Spleen (tissue), 11 donors: ENCODE measurements at regions not wholly inside any gene's neighbourhood (a gene's known extent, or its start where the extent isn't known, plus 50 kb on each side); places are given as distances from the start of the nearest gene placed in this dataset.

Experiments used
- DNase-seq: peaks from one replicate; pipeline ENCODE4 v3.0.0-alpha.2; 2020
- H3K27ac ChIP-seq, 8 donors: fragments of 200-600 bp; sonication (generic) in 7 of 8; 1 replicate in 4 of 8; 2 replicates in 4 of 8; pipeline versions ENCODE4 v1.5.0 to v1.8.0; 2016 to 2021; ENCODE audit warnings: inconsistent platforms in 4 of 8, mild to moderate bottlenecking in 4 of 8, moderate library complexity in 1 of 8
- H3K27me3 ChIP-seq, 7 donors: fragments of 200-600 bp; sonication (generic) in 6 of 7; replicated peaks in 1 of 7; 1 replicate in 4 of 7; 2 replicates in 3 of 7; pipeline versions ENCODE4 v1.5.0 to v1.8.0; 2016 to 2021; ENCODE audit warnings: inconsistent platforms in 3 of 7, mild to moderate bottlenecking in 1 of 7
- H3K36me3 ChIP-seq, 6 donors: fragments of 200-600 bp; sonication (generic) in 5 of 6; 1 replicate in 4 of 6; 2 replicates in 2 of 6; pipeline versions ENCODE4 v1.5.0 to v1.8.0; 2016 to 2021; ENCODE audit warnings: inconsistent platforms in 2 of 6
- H3K4me1 ChIP-seq, 6 donors: fragments of 200-600 bp; sonication (generic) in 5 of 6; 1 replicate in 3 of 6; 2 replicates in 3 of 6; pipeline versions ENCODE4 v1.5.0 to v1.8.0; 2016 to 2021; ENCODE audit warnings: inconsistent platforms in 3 of 6
- H3K4me3 ChIP-seq, 8 donors: fragments of 200-600 bp; sonication (generic) in 7 of 8; 1 replicate in 4 of 8; 2 replicates in 4 of 8; pipeline versions ENCODE4 v1.5.0 to v1.8.0; 2016 to 2021; ENCODE audit warnings: inconsistent platforms in 4 of 8, mild to moderate bottlenecking in 4 of 8, moderate library complexity in 2 of 8
- H3K9me3 ChIP-seq, 8 donors: fragments of 200-600 bp; sonication (generic) in 7 of 8; 1 replicate in 4 of 8; 2 replicates in 4 of 8; pipeline versions ENCODE4 v1.5.0 to v1.8.0; 2016 to 2021; ENCODE audit warnings: inconsistent platforms in 4 of 8
- CTCF ChIP-seq, 11 experiments: fragments of 200-600 bp in 7 of 11; fragments of 450-650 bp in 4 of 11; sonication (generic) in 4 of 11; IDR thresholded peaks in 8 of 11; conservative IDR thresholded peaks in 3 of 11; 1 replicate in 7 of 11; 2 replicates in 4 of 11; pipeline versions ENCODE4 v1.4.0 to v1.8.0; 2016 to 2021; ENCODE audit warnings: antibody characterized with exemption in 11 of 11, inconsistent platforms in 4 of 11, mild to moderate bottlenecking in 1 of 11
- POLR2A ChIP-seq, 3 donors: fragments of 450-650 bp; IDR thresholded peaks; one replicate each; pipeline ENCODE4 v1.5.1; 2017; ENCODE audit warnings: antibody characterized with exemption in 3 of 3, mild to moderate bottlenecking in 1 of 3
- POLR2AphosphoS5 ChIP-seq, 3 donors: sonication (generic); formaldehyde crosslinking; IDR thresholded peaks; one replicate each; pipeline ENCODE4 v1.5.1; 2017; ENCODE audit warnings: antibody characterized with exemption in 3 of 3
- WGBS, 5 donors: extraction: QIAGEN DNeasy Blood & Tissue Kit in 3 of 5; methylation state at CpG; one replicate each; pipeline versions ENCODE4 v1.1.5 to v1.1.7; 2013 to 2018; 5-methylcytosine and 5-hydroxymethylcytosine counted together
- intact Hi-C: fragments of 100-400 bp; cut with DNase I; formaldehyde crosslinking; loops from one replicate; pipeline ENCODE4 v1.15.0; 2023; ENCODE audit warnings: low total_unique reads
- donor health status: healthy with polysubstance abuse.
- donor health status: DM: no; HTN: no; CAD: no; lungs with moderate emphysema.
- donor health status: DM: no; HTN: no; CAD: no.
- donor health status: Bipolar disorder and iron deficiency.
- donor health status: healthy.
- donor health status: DM: no; HTN: no; CAD: no.
- donor health status: DM: yes; HTN: yes; CAD: no.

DNA sequence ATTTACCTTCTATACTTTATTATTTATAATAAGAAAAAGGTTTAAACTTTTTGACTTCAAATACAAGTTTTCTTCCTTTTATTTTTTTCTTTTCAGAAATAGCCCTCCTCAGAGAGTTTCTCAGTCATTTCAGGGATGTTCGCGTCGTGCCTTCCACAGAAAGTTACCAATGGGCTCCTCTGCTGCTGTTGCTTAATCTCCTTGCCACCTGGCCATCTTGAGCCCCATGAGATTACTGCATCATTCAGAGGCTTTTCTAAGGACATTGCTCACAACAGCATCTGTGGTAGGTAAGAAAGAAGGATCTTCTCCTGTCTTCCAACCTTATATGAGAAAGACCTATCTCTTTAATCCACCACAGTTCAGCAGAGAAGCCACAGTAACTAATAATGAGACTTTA lies 1361.9 kb upstream of the ADGRL3 start:
- H3K4me1 ChIP-seq: no peaks in the 10 kb centered on the region
- WGBS, 5 donors: 89 to 99% (median 91%) methylated on average over 3 of the region's 3 CpGs
- H3K27me3 ChIP-seq: no peaks in the 10 kb centered on the region
- H3K9me3 ChIP-seq: peaks cover 0 to 11% (median 2%) of the 10 kb centered on the region in 8 donors
- no peak for DNase-seq
- no peak overlapping the region for H3K4me3 ChIP-seq
- intact Hi-C loops: no loop called here
- no peaks in the 10 kb centered on the region for H3K36me3 ChIP-seq
- H3K27ac ChIP-seq: no peak overlapping the region
- TF ChIP-seq POLR2A (IDR thresholded peaks at IDR 0.05): no peak
- no peak for TF ChIP-seq POLR2AphosphoS5 (IDR thresholded peaks at IDR 0.05)
- TF ChIP-seq CTCF (IDR thresholded peaks at IDR 0.05 in 8 of 11, conservative IDR thresholded peaks at IDR 0.05 in 3 of 11): no peak

GRCh38 chr4:59841698-59842097 lies 1358.4 kb upstream of the ADGRL3 start:
- intact Hi-C loops: no loop called here
- no peak for DNase-seq
- H3K4me3 ChIP-seq: no peak overlapping the region
- no peaks in the 10 kb centered on the region for H3K27me3 ChIP-seq
- no peaks in the 10 kb centered on the region for H3K36me3 ChIP-seq
- 65 to 85% (median 74%) methylated on average over 1 of the region's 1 CpG for WGBS, 5 donors
- no peak for TF ChIP-seq POLR2A (IDR thresholded peaks at IDR 0.05)
- no peak for TF ChIP-seq CTCF (IDR thresholded peaks at IDR 0.05 in 8 of 11, conservative IDR thresholded peaks at IDR 0.05 in 3 of 11)
- TF ChIP-seq POLR2AphosphoS5 (IDR thresholded peaks at IDR 0.05): no peak
- H3K4me1 ChIP-seq: no peaks in the 10 kb centered on the region
- H3K9me3 ChIP-seq: peaks cover 0 to 13% (median 5%) of the 10 kb centered on the region in 8 donors
- H3K27ac ChIP-seq: no peak overlapping the region

DNA sequence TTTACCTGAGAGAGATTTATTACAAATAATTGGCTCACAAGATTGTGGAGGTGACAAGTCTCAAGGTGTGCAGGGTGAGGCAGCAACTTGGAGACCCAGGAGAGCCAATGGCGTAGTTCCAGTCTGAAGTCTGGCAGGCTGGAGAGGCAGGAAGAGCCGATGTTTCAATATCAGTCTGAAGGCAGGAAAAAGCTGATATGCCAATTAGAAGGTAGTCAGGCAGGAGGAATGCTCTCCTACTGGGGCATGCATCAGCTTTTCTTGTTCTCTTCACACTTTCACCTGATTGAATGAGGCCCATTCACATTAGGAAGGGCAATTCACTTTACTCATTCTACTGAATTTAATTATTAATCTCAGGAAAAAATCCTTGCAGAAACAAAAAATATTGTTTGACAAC lies 1351.7 kb upstream of the ADGRL3 start:
- Histone ChIP-seq H3K36me3 (no peaks in the 10 kb centered on the region), H3K27ac (no peak overlapping the region), H3K9me3 (peaks cover 0 to 13% (median 0%) of the 10 kb centered on the region in 8 donors), H3K27me3 (no peaks in the 10 kb centered on the region), H3K4me1 (no peaks in the 10 kb centered on the region), H3K4me3 (no peak overlapping the region)
- WGBS, 5 donors: 78 to 87% (median 85%) methylated on average over 2 of the region's 2 CpGs
- intact Hi-C loops: no loop called here
- TF ChIP-seq CTCF (IDR thresholded peaks at IDR 0.05 in 8 of 11, conservative IDR thresholded peaks at IDR 0.05 in 3 of 11): no peak
- no peak for TF ChIP-seq POLR2A (IDR thresholded peaks at IDR 0.05)
- no peak for TF ChIP-seq POLR2AphosphoS5 (IDR thresholded peaks at IDR 0.05)
- DNase-seq: no peak

DNA sequence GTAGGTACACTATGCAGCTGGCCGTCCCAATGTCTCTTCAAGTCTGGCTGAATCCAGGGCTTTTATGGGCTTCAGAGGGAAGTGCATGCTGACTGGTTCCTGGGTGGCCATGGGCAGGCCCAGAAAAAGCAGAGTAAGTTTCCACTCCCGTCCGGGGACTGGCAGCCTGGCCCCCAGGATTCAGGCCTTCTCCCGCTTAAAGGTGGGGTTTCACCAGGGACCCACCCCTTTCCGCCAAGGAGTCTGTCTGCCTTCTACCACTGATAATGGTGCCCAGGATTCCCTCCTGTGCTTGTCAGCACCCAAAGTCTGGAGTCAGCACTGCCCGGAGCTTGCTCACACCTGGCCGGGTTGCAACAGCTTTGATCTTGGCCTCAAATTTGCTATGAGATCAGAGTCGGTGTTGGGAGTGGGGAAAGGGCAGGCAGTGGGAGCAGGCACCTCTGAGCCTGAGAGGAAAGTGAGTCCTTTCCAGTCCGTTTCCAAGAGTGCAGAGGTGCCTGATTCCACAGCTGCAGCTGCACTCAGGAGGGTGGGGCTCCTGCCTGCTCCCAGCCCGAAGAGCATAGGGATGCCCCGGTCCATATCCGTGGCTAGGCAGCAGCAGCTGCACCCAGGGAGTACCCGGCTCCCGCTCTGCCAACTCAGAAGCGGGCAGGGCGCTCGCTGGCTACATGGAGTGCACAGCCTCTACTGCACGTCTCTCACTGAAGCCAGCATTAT lies 1344.3 kb upstream of the ADGRL3 start:
- no peaks in the 10 kb centered on the region for H3K4me1 ChIP-seq
- DNase-seq: peak; percentile 65
- intact Hi-C loops: no loop called here
- H3K9me3 ChIP-seq: peaks cover 0 to 9% (median 0%) of the 10 kb centered on the region in 8 donors
- WGBS, 5 donors: 79 to 94% (median 88%) methylated on average over 10 to 18 of the region's 18 CpGs
- no peak overlapping the region for H3K27ac ChIP-seq
- H3K36me3 ChIP-seq: no peaks in the 10 kb centered on the region
- no peak overlapping the region for H3K4me3 ChIP-seq
- TF ChIP-seq CTCF (IDR thresholded peaks at IDR 0.05 in 8 of 11, conservative IDR thresholded peaks at IDR 0.05 in 3 of 11) (no peak), POLR2AphosphoS5 (IDR thresholded peaks at IDR 0.05) (no peak), POLR2A (IDR thresholded peaks at IDR 0.05) (no peak)
- no peaks in the 10 kb centered on the region for H3K27me3 ChIP-seq
